ENCODE measurements at regions not wholly inside any gene's neighbourhood (a gene's known extent, or its start where the extent isn't known, plus 50 kb on each side); places are given as distances from the start of the nearest gene placed in this dataset.

DNA sequence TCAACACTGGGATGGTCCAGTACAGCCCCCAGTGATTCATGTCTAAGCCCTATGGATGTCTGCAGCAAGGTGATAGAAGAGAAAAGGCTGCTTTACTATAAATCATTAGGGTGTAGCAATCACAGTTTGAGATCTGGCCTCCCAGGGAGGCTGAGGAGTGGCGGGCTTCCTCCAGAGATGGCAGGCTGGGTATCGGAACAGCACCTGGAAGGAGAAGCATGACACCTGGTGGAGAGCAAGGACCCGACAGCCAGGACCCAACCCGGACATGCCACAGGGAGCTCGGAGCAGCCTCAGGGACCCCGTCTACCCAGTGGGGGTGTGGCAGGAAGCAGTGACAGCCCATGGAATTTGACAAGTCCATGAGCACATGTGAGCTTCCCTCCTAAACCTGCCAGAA is 114.8 kb upstream of the CD93 start:
- no peak for DNase-seq

DNA sequence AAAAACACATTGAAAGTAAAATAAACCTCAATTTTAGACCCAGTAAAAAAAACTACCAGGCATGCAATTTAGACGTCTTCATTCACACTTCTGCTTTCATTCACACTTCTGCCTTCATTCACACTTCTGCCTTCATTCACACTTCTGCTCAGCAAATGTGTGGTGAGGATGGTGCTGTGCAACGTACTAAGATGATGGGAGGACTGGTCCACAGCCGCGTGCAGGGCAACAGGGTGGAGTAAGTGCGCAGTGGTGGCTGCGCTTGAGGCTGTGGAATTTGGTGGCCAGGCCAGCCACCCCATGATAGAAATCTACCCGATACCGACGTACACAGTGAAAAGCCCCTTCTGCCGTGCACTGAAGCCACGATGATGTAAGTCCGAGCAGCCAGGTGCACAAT is 114.3 kb upstream of the CD93 start:
- DNase-seq: no peak

DNA sequence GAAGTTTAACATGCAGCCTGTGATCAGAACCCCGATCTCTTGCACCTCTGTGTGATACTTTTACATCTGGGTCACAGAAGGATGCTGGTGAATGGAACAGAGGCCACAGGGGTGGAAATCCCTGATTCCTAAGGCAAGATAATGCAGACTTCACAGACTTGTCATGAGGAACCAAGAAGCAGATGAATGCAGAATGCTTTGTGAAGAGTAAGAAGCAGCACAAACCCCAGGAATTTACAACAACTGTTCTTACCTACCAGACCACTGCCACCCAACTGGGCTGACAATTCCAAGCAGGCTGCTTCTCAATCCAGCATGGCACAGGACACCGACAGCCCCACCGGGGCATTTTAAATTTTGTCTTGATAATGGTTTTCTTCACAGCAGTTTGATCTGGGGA is 113.2 kb upstream of the CD93 start:
- DNase-seq: no peak

DNA sequence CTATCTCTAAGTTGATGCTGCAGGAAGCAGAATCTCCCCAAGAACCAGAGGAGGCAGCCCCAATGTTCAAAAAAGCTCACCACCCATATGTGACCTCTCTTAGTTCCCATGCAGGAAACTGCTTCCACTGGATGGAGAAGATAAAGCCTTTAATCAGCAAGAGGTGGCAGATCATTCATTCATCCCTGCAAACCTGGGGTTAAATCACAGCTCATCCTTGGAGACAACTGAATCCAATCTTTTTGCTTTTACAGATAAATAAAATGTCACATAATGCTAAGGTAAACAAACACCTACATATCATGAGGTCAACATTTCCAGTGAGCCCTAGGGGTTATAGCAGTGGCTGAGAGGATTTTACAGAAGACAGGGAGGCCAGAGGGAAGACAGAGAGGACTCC is 112.7 kb upstream of the CD93 start:
- DNase-seq: no peak

DNA sequence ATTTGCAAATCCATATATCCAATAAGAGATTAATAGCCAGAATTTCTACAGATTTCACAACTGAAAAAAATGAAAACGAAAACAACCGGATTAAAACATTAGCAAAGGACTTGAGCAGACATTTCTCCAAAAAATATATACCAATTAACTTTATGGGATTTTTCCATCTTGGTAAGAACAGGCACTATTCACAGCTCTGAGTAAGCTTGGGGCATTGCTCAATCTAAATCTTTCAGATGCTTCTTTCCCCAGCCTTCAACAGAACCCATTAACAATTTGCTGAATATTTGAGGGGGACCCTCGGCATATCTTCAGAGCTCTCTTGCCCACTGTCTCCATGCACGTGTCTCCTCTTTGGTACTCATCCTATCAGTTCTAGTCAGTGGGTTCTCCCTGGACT is 111.7 kb upstream of the CD93 start:
- DNase-seq: no peak

DNA sequence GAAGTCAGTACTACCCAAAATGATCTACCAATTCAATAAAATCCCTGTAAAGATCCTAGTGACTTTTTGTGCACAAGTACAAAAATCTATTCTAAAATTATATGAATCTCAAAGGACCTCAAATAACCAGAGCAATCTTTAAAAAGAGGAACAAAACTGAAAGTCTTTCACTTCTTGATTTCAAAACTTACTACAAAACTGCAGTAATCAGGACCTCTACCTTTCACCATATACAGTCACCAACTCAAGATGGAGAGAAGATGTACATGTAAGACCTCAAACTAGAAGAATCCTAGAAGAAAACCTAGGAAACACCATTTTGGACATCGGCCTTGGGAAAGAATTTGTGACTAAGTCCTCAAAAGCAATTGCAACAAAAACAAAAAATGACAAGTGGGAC is 109.5 kb upstream of the CD93 start:
- no peak for DNase-seq

DNA sequence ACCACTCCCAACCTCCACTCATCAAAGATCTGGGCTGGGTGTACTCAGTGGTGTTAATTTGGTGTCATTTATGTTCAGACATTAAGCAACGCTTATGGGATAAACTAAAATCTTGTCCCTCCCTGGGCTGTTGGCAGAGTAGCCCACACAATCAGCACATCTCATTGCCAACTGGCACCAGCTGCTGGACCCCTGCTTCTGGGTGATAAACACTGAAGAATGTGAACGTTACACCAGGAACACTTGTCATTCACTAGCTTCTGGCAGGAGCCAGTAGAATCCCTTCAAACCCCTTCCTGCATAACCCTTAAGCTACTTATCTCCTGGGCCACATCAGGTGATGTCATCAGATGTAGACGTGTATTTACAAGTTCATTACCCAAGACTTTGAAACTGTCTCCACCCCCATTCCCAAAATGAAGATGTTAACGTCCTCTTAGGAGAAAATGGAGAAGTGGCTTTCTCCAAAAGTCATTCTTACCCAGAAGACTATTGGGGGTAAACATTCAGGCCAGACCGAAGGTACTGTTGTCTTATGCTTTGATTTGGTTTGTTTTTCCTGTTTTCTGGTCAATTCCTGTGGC is 107.8 kb upstream of the CD93 start:
- DNase-seq: no peak

DNA sequence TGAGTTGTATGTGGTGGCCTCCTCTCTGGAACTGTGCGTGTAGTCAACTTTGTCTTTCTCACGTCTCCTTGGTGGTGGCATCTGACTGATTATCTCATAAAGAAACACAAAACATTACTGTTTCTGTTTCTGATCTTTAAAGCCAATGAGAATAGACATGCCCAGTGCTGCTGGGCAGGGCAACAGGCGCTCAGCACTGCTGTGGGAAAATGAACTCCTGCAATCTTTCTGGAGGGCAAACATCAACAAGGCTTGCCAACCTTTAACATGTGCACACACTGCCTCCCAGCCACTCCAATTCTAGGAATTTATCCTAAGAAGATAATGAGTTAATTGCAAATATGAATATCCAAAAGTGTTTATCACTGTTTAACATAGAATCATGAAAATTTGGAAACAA is 106.3 kb upstream of the CD93 start:
- no peak for DNase-seq

DNA sequence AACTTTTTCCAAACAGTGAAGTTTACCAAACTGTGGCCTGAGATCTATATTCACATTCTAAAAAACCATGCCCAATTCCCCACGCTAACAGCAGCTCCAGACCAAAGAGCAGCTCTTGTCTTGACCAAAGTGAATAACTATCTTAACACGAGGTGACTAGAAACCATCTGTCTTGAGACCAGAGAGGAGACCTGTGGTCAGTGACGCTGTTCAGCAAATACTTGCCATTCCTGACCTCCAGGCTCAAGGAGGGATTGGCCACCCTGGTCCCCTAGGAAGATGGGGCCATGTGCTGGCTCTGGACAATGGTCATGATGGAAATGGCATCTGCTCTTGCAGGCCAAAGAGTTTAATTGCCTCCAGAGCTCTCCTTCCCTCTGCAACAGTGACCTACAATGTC is 104.4 kb upstream of the CD93 start:
- no peak for DNase-seq

DNA sequence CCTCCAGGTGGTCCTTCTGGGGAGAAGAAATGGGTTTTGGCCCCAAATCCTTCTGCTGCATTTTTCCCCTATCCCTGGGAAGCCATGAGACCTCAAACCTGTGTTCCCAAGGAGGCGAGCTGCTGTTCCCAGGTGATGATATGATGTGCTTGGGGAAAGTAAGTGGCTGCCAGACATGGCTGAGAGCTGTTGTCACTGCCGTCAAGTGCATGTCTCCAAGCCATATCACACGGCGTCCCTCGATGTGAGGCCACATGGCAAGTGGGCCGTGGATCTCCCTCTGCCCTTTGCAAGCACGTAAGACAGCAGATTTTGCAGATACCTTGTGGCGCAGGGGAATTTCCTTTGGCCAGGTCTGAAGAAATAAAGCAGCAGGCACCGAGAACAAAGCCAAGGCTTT is 103.7 kb upstream of the CD93 start:
- DNase-seq: no peak

DNA sequence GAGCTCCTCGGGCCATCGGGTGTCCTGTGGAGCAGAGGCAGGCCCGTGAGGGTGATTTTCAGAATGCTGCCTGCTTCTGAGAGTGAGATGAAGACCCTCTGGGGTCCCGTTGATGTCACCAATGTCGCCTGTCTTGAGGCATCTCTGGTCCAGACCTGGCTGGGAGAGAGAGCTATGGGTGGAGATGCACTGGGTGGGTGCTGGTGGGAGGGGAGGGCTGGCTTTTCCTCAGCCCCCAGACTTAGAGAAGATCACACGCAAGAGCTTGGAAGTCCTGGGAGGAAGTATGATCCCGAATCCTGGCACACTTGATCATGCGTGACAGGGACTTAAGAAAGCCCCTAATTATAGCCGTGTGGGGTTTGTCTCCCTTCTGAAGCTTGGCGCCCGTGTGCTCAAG is 103.2 kb upstream of the CD93 start:
- DNase-seq: no peak

DNA sequence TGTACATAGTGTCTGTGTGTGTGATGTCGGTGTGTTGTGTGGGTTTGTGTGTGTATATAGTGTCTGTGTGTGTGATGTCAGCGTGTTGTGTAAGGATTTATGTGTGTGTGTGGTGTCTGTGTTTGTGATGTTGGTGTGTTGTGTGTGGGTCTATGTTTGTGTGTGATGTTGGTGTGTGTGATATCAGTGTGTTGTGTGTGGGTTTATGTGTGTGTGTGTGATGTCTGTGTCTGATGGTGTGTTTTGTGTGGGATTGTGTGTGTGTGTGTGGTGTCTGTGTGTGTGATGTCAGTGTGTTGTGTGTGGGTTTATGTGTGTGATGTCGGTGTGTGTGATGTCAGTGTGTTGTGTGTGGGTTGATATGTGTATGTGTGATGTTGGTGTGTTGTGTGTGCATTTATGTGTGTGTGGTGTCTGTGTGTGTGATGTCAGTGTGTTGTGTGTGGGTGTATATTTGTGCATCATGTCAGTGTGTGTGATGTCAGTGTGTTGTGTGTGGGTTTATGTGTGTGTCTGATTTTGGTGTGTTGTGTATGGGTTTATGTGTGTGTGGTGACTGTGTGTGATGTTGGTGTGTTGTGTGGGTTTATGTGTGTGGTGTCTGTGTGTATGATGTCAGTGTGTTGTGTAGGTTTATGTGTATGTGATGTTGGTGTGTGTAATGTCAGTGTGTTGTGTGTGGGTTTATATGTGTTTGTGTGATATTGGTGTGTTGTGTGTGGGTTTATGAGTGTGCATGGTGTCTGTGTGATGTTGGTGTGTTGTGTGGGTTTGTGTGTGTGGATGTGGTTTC is 102.4 kb upstream of the CD93 start:
- DNase-seq: no peak

DNA sequence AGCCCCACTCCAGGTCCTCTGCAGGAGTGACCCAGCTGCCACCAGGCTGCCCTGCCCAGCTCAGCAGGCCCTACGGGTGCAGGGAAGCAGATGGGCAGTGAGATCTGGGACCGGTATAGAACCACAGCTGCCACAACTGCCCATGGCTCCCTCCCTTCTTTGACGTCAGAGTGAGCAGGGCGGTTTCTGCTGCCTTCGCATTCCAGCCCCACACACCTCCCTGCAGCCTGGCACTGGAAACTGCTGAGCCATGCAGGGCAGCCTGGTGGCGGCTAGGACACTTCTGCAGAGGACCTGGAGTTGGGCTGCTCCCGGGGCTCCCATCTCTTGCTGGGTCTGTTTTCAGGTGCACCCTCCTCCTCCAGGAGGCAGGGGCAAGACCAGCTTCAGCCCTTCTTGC is 101.6 kb upstream of the CD93 start:
- no peak for DNase-seq

DNA sequence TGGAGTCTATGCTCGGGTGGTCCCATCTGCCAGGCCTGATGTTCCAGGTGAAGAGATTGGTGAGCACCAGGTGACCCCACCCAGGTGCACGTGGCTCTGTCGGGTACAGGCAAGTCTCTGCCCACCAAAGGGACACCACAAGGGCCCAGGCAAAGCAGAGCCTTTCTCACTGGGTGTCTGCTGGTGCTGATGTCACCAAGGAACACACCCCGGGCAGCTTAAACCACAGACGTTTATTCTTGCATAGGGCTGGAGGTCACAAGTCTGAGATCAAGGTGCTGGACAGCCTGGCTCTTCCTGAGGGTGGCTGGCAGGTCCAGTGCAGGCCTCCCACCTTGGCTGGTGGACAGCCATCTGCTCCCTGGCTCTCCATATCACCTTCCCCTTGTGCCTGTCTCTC is 100.7 kb upstream of the CD93 start:
- no peak for DNase-seq

DNA sequence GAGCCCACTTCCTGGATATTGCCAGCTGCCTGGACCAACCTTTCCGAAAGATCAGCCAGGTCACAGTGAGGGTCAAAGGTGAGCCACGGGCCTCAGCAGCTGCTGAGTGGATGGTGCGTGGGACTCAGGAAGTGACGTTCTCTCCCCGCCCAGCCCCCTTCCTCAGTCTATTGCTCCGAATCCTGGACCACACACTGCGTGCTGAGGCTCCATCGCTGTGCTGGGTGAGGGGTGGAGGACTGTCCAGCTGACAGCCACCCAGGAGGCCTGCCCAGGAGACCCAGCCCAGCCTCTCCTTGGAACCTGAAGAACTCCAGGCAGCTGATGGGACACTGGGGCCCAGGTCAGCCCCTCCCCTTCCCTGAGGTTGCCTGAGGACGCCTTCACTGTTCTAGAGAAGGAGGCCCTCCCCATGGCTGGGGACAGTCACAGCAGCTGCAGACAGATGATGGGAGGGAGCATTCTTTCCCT is 94.4 kb upstream of the CD93 start:
- DNase-seq: no peak

DNA sequence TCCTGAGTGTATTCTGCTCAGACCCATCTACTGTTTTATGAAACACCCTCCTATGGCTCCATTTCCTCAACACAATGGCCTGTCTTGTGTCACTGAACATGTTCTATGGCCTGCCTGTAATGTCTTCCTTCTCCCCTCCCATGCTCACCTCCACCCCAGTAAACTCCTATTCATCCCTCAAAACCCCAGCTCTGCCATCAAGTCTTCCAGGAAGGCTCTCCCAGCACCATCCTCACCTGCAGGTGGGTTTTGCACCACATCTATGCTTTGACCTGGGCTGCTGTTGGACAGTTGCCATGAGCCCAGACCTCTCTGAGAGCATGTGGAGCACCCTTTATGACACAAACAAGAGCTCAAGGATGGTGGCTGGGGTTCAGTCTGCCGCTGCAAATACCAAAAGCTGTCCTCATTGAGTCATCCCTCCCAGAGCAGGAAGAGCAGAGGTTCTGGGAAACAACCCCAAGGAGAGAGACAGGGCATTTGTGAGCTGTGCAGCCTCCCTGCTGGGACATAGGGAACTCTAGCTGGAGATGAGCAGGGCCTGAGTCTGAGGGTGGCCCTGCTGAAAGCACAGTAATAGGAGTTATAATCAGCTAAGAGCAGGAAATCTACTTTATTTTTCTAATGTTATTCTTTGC is 93.8 kb upstream of the CD93 start:
- DNase-seq: no peak

DNA sequence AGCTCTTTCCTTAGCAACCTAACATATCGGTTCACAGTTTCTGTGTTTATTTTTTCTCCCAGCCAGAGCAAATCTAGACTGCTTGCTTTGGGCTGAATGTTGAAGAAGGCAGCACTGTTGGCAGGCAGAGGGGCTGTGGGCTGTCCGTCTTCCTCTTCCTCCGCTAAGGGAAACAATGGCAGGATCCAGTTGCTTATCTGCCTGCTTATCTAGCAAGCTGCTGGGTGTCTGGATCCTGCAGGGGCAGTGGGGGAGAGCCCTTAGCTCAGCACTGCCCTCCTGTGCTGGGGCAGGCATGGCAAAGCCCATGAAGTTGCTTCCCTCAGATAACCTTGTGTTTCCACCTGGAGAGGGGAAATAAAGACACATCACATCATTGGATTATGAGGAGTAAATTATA is 92.7 kb upstream of the CD93 start:
- no peak for DNase-seq

DNA sequence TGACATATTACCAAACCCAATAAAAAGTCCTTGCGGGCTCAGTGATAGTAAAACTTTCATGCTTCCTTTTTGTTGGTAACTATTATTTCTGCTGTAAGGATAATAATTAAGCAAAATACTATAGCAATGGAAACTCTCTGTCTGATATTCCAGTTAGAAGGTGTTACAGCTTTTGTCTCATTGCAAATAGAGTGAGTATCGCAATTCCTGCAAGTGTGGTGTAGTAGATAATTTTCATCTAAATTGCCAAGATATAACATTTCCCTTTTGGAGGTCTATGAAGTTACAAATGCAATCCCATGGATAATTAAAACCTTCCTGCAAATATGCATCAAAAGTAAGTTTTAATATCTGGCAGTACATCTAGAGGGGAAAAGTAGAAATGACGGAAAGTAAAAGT is 88.7 kb upstream of the CD93 start:
- DNase-seq: no peak

DNA sequence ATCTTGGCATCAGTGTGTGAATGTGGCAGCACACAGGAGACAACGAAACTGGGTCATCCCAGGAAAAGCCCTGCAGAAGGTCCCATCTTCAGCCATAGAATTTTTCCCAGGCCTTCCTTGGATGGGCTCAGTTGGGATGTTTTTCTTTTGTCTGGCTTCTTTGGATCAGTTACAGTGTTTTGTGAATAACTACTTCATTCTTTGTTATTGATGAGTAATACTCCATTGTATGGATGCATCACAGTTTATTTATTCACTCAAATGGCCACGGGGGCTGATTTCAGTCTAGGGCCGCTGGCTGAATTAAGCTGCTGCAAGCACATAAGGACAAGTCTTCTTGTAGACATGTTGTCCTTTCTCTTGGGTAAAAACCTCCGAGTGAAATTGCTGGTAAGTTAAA is 81.3 kb upstream of the CD93 start:
- DNase-seq: no peak

DNA sequence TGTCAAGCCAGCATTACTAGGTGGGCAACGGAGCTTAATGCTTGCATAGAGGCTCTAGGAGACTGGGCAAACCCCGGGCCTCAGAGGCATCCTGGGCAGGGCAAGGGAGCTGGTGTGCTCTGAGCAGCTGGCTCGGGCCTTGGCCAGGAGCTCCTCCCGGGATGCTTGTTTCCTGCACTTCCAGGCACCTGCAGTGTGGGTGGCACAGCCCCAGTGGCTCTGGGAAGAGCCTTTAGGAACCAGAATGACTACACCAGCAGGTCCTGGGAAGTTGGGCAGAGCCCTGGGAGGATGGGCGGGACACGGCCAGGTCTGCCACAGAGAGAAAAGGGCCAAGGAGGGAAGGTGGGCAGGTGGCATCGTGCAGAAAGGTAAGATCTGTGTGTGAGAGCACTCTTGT is 80.4 kb upstream of the CD93 start:
- DNase-seq: no peak

DNA sequence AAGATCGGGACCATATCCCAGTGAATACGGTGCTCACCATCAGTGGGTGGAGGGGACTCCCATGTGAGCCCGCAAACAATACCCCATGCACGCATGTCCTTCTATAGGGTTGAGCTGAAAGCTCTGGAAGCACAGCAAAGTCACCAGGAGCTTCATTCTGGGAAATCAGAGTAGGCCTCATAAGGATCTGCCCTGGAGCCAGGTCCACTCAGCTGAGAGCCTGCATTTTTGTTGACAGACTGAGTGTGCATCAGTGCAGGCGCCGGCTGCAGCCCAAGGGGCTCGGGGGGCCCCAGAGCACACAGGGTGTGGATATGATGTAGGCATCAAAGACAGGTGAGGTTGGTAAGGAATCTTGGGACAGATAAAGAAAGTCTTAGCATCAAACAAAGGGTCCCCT is 79.8 kb upstream of the CD93 start:
- no peak for DNase-seq

DNA sequence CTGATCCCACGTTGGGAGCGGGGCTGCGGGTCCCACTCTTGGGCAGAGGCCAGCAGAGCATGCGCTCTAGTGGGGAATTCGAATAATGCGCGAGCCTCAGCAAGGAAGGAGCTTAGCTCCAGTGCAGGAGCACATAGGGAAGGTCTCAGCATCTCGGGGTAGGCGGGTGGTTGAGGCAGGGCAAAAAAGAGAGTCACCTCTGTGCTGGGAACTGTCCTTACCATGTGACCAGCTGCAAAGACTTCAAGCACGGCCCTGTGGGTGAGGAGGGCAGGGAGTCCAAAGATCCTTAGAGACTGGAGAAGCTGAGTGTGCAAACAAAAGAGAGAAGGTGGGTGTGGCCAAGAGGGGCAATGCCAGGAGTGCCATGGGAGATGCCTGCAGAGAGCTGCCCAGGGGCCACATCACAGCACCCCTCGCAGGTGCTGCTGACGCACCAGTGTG is 79.2 kb upstream of the CD93 start:
- no peak for DNase-seq

DNA sequence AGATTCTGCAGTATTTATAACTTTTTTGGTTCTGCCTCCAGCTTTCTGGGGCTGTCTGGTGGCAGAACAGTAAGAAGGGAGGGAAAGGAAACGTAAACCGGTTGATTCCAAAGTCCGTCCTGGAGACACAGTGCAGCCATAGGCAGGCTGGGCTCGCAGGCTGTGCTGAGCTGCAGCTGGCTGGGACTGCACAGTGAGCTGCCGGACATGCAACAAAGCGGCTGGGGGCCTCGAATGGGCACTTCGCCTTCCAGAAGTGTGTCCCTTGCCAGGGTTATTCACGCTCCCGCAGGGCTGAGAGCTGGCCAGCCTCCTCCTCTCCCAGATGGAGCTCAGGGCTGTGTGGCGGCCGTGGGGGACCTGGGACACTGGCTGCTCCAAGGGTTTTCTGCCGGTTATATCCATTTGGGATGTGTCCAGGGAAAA is 78.1 kb upstream of the CD93 start:
- no peak for DNase-seq

DNA sequence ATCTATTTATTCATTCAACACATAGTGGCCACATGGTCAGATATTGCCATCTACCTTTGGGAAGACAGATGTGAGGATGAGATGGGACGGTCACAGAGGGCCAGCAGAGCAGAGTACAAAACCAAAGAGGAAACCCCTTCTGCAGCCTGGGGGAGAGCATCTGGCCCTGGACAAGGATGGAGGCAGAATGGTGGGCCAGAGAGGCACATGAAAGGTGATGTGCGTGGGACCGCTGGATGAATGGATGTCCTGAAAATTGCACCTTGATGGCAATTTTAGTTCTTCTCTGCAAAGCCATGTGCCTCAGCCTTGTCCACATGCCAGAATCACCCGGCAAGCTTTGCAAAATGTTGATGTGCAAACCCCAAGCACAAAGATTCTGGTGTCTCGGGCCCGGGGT is 77.4 kb upstream of the CD93 start:
- no peak for DNase-seq

DNA sequence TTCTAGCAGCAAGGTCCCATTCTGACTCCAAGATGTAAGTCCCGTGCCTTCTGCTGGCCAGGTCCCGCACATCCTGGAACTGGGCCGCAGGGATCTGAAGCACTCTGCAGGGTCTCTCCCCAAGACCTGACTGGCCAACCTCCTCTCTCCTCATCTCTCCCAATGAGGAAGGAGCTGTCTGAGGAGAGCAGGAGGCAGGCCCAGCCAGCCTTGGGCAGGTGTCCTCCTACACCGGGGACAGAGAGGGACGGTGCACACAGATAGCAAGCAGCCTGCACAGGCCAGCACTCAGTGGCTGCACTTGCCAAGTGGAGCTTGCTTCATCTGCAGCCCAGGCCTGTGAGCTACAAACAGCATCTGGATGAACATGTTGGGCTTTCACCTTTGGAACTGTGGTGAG is 76.8 kb upstream of the CD93 start:
- no peak for DNase-seq

Measured in NCI-H1417 treated with DMSO at 0.1 percent for 48 hours (cell line).